HEK293 (cell line): ENCODE measurements at regions not wholly inside any gene's neighbourhood (a gene's known extent, or its start where the extent isn't known, plus 50 kb on each side); places are given as distances from the start of the nearest gene placed in this dataset.
"Not testable (repeated sequence)": the region's sequence is repeated elsewhere in the genome, so short reads cannot be mapped to it uniquely, and the experiment has no call there.

Experiments
- CTCF ChIA-PET: fragments of 350-600 bp; formaldehyde crosslinking; extraction: SDS; loops from one replicate; lab custom pipeline; 2021; ENCODE audit warnings: antibody characterized with exemption; lab: Yijun Ruan, JAX
- POLR2A ChIA-PET: fragments of 300-600 bp; formaldehyde crosslinking; extraction: SDS; loops from one replicate; lab custom pipeline; 2020; ENCODE audit warnings: antibody characterized with exemption, inconsistent platforms; lab: Yijun Ruan, JAX
- H3K27ac ChIP-seq: fragments of 200-500 bp; sonication (Bioruptor generic); 2 replicates; pipeline ENCODE4 v1.5.1; 2014; ENCODE audit warnings: low read depth, low read length, control low read depth, inconsistent platforms; ENCODE audit errors: extremely low read depth
- H3K36me3 ChIP-seq, 2 experiments: fragments of 200-500 bp in 1 of 2; sonication (Bioruptor generic) in 1 of 2; 1 replicate in 1 of 2; 2 replicates in 1 of 2; pipeline ENCODE4 v1.5.1; 2014 to 2017; ENCODE audit warnings: inconsistent platforms in 2 of 2, low read length in 2 of 2; ENCODE audit not compliant: control insufficient read depth in 2 of 2, insufficient read depth in 1 of 2
- H3K4me1 ChIP-seq: fragments of 200-500 bp; sonication (Bioruptor generic); 2 replicates; pipeline ENCODE4 v1.5.1; 2014; ENCODE audit warnings: mild to moderate bottlenecking, low read length, inconsistent platforms; ENCODE audit not compliant: control insufficient read depth, insufficient read depth
- H3K4me3 ChIP-seq: 2 replicates; pipeline ENCODE4 v1.5.1; 2011; ENCODE audit warnings: low read depth, mild to moderate bottlenecking, control low read depth, low read length, moderate library complexity
- H3K9me3 ChIP-seq: fragments of 200-500 bp; sonication (Bioruptor generic); 2 replicates; pipeline ENCODE4 v1.5.1; 2014; ENCODE audit warnings: low read depth, low read length, inconsistent platforms; ENCODE audit not compliant: control insufficient read depth, insufficient read depth
- ELK4 ChIP-seq: IDR thresholded peaks from 2 replicates; pipeline ENCODE4 v1.6.1; 2011; ENCODE audit warnings: mild to moderate bottlenecking, low read depth, low read length, borderline replicate concordance
- GLIS2 ChIP-seq: fragments of 450-650 bp; formaldehyde crosslinking; IDR thresholded peaks from 2 replicates; pipeline ENCODE4 v1.5.1; 2016; ENCODE audit warnings: missing biosample characterization, missing genetic modification characterization
- PRDM1 ChIP-seq: fragments of 450-650 bp; formaldehyde crosslinking; IDR thresholded peaks from 2 replicates; pipeline ENCODE4; 2016; ENCODE audit warnings: missing biosample characterization, missing genetic modification characterization
- PRDM4 ChIP-seq: fragments of 450-650 bp; formaldehyde crosslinking; IDR thresholded peaks from 2 replicates; pipeline ENCODE4 v1.5.1; 2017; ENCODE audit warnings: missing biosample characterization, missing genetic modification characterization
- SALL2 ChIP-seq: fragments of 450-650 bp; formaldehyde crosslinking; IDR thresholded peaks from 2 replicates; pipeline ENCODE4 v1.5.0; 2017; ENCODE audit warnings: missing biosample characterization, mild to moderate bottlenecking, missing genetic modification characterization, borderline replicate concordance
- SCRT2 ChIP-seq: fragments of 450-650 bp; formaldehyde crosslinking; IDR thresholded peaks from 2 replicates; pipeline ENCODE4 v1.5.1; 2016; ENCODE audit warnings: missing biosample characterization, missing genetic modification characterization
- YY2 ChIP-seq: fragments of 450-650 bp; formaldehyde crosslinking; IDR thresholded peaks from 2 replicates; pipeline ENCODE4 v1.5.1; 2016; ENCODE audit warnings: missing biosample characterization, missing genetic modification characterization
- ZFP3 ChIP-seq: fragments of 450-650 bp; formaldehyde crosslinking; IDR thresholded peaks from 2 replicates; pipeline ENCODE4 v1.5.1; 2016; ENCODE audit warnings: low read depth, missing biosample characterization, missing genetic modification characterization
- ZNF114 ChIP-seq: fragments of 450-650 bp; formaldehyde crosslinking; IDR thresholded peaks from 2 replicates; pipeline ENCODE4 v1.5.0; 2017; ENCODE audit warnings: missing biosample characterization, missing genetic modification characterization
- ZNF302 ChIP-seq: fragments of 450-650 bp; formaldehyde crosslinking; IDR thresholded peaks from 2 replicates; pipeline ENCODE4 v1.5.1; 2016; ENCODE audit warnings: missing biosample characterization, missing genetic modification characterization, low read depth
- ZNF311 ChIP-seq: fragments of 450-650 bp; formaldehyde crosslinking; IDR thresholded peaks from 2 replicates; pipeline ENCODE4 v1.5.1; 2017; ENCODE audit warnings: missing biosample characterization, missing genetic modification characterization, borderline replicate concordance
- ZNF37A ChIP-seq: fragments of 450-650 bp; IDR thresholded peaks from 2 replicates; pipeline ENCODE4 v1.5.1; 2018; ENCODE audit warnings: missing biosample characterization, missing genetic modification characterization
- ZNF624 ChIP-seq: fragments of 450-650 bp; formaldehyde crosslinking; IDR thresholded peaks from 2 replicates; pipeline ENCODE4 v1.5.1; 2017; ENCODE audit warnings: missing biosample characterization, missing genetic modification characterization
- ZNF701 ChIP-seq: fragments of 450-650 bp; formaldehyde crosslinking; IDR thresholded peaks from 2 replicates; pipeline ENCODE4 v1.5.1; 2016; ENCODE audit warnings: missing biosample characterization, missing genetic modification characterization
- ZNF707 ChIP-seq: fragments of 450-650 bp; formaldehyde crosslinking; IDR thresholded peaks from 2 replicates; pipeline ENCODE4 v1.5.1; 2016; ENCODE audit warnings: missing biosample characterization, missing genetic modification characterization
- ZNF747 ChIP-seq: fragments of 450-650 bp; formaldehyde crosslinking; IDR thresholded peaks from 2 replicates; pipeline ENCODE4 v1.5.1; 2016; ENCODE audit warnings: missing biosample characterization, missing genetic modification characterization
- ZNF792 ChIP-seq: fragments of 450-650 bp; formaldehyde crosslinking; IDR thresholded peaks from 2 replicates; pipeline ENCODE4 v1.5.1; 2016; ENCODE audit warnings: missing biosample characterization, missing genetic modification characterization

GRCh38 chr7:14069961-14070360, 80.5 kb upstream of the ETV1 start:
- ChIA-PET CTCF (no interaction called here), POLR2A (no interaction called here)
- Histone ChIP-seq H3K9me3 (no peaks in the 10 kb centered on the region), H3K4me1 (no peaks in the 10 kb centered on the region), H3K36me3 (no peaks in the 10 kb centered on the region), H3K27ac (no peak overlapping the region), H3K4me3 (no peak overlapping the region)
- TF ChIP-seq ZNF302 (tag by site-specific recombination) (no peak), PRDM1 (tag by site-specific recombination) (no peak), SALL2 (tag by site-specific recombination) (no peak), YY2 (no peak), ZNF701 (tag by site-specific recombination) (no peak), ZNF624 (no peak), GLIS2 (tag by site-specific recombination) (no peak)

- H3K4me1 ChIP-seq, POLR2A ChIA-PET, H3K4me3 ChIP-seq, H3K27ac ChIP-seq, CTCF ChIA-PET, H3K36me3 ChIP-seq, H3K9me3 ChIP-seq: not testable (repeated sequence)
These were observed 77.3 kb upstream of the ETV1 start for GRCh38 chr7:14066783-14067182.

GRCh38 chr7:14065286-14065685, 75.8 kb upstream of the ETV1 start:
- ChIA-PET POLR2A (no interaction called here), CTCF (no interaction called here)
- Histone ChIP-seq H3K36me3 (no peaks in the 10 kb centered on the region), H3K4me1 (no peaks in the 10 kb centered on the region), H3K4me3 (no peak overlapping the region), H3K9me3 (no peaks in the 10 kb centered on the region), H3K27ac (no peak overlapping the region)
- TF ChIP-seq ZNF747 (tag by site-specific recombination) = no peak
- no peak for TF ChIP-seq PRDM4 (tag by site-specific recombination)
- TF ChIP-seq ZNF792 (tag by site-specific recombination) = no peak

- ChIA-PET CTCF (no interaction called here), POLR2A (no interaction called here)
- no peak overlapping the region for H3K4me3 ChIP-seq
- no peaks in the 10 kb centered on the region for H3K36me3 ChIP-seq
- H3K4me1 ChIP-seq = no peaks in the 10 kb centered on the region
- TF ChIP-seq ELK4 = no peak
- TF ChIP-seq ZFP3 (tag by site-specific recombination) = no peak
- no peak for TF ChIP-seq ZNF114
- TF ChIP-seq ZNF37A (tag by site-specific recombination) = no peak
- TF ChIP-seq ZNF707 (tag by site-specific recombination) = no peak
- no peak for TF ChIP-seq SCRT2 (tag by site-specific recombination)
- TF ChIP-seq ZNF311 (tag by site-specific recombination) = no peak
- H3K9me3 ChIP-seq = no peaks in the 10 kb centered on the region
- H3K27ac ChIP-seq = no peak overlapping the region
These were observed 66.3 kb upstream of the ETV1 start for GRCh38 chr7:14055813-14056212.
